ENCODE measurements at regions not wholly inside any gene's neighbourhood (a gene's known extent, or its start where the extent isn't known, plus 50 kb on each side); places are given as distances from the start of the nearest gene placed in this dataset.

DNA sequence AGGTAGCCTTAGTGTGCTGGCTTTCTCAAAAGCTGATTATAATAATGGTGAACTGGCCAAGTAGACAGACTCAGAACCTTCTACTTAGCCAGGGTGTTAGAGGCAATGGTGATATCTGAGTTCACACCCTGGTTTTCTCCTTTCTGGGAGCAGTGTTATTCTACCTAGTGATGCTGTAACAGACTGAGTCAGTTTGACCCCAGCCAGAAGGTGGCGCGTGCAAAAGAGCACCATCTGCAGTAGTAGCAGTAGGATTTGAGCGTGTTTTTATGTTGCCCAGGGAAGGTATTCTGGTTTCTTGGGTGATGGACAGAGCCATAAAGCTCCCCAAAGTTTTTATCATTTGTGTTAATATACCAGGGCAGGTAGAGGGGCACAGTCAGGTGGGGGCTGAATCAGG, 143.8 kb upstream of the CPXCR1 start:
- intact Hi-C loops (cut with micrococcal nuclease), result no loop called here
- Histone ChIP-seq H3K27ac (replicated peaks) (no peak overlapping the region), H3K4me1 (no peaks in the 10 kb centered on the region), H3K9me3 (replicated peaks) (no peaks in the 10 kb centered on the region), H3K4me3 (no peak overlapping the region), H3K36me3 (no peaks in the 10 kb centered on the region), H3K27me3 (ENCODE audit: low read depth) (no peaks in the 10 kb centered on the region)
- TF ChIP-seq, protein P1, sequence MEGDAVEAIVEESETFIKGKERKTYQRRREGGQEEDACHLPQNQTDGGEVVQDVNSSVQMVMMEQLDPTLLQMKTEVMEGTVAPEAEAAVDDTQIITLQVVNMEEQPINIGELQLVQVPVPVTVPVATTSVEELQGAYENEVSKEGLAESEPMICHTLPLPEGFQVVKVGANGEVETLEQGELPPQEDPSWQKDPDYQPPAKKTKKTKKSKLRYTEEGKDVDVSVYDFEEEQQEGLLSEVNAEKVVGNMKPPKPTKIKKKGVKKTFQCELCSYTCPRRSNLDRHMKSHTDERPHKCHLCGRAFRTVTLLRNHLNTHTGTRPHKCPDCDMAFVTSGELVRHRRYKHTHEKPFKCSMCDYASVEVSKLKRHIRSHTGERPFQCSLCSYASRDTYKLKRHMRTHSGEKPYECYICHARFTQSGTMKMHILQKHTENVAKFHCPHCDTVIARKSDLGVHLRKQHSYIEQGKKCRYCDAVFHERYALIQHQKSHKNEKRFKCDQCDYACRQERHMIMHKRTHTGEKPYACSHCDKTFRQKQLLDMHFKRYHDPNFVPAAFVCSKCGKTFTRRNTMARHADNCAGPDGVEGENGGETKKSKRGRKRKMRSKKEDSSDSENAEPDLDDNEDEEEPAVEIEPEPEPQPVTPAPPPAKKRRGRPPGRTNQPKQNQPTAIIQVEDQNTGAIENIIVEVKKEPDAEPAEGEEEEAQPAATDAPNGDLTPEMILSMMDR (IDR thresholded peaks at IDR 0.05; ENCODE audit: borderline replicate concordance), result no peak
- DNase-seq, result no peak

DNA sequence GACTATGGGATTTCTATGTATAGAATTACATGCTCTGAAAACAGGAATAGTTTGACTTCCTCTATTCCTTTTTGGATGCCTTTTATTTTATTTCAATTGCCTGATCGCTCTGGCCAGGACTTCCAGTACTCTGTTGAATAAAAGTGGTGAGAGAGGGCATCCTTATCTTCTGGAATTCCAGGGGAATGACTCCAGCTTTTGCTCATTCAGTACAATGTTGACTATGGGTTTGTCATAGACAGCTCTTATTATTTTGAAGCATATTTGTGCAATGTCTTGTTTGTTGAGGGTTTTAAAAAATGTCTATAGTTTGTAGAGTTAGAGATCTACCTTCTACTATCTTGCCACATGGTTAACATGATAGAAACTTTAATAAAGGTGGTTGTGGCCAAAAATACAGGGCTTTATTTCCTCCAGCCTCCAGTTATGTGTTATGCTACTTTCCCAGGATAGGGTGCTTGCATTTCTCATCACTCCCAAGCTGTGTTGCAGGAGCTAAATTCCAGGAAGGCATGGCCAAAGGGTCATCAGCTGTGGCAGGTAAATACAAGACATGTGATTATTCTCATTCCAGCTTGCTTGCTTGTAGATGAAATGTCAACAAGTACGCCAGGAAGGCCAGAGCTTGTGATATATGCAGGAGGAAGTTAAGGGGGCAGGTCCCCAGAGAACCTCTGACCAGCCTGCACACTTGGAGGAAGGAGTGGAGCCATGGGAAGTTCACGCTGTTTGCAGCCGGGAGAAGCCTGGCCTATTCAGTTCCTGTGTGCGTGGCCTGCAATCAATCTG, 142.4 kb upstream of the CPXCR1 start:
- H3K4me1 ChIP-seq, result no peaks in the 10 kb centered on the region
- no peak for DNase-seq
- H3K9me3 ChIP-seq (replicated peaks), result no peaks in the 10 kb centered on the region
- intact Hi-C loops (cut with micrococcal nuclease), result no loop called here
- TF ChIP-seq, protein P1 (IDR thresholded peaks at IDR 0.05; ENCODE audit: borderline replicate concordance), result no peak
- no peak overlapping the region for H3K4me3 ChIP-seq
- H3K27me3 ChIP-seq (ENCODE audit: low read depth), result no peaks in the 10 kb centered on the region
- no peaks in the 10 kb centered on the region for H3K36me3 ChIP-seq
- no peak overlapping the region for H3K27ac ChIP-seq (replicated peaks)

DNA sequence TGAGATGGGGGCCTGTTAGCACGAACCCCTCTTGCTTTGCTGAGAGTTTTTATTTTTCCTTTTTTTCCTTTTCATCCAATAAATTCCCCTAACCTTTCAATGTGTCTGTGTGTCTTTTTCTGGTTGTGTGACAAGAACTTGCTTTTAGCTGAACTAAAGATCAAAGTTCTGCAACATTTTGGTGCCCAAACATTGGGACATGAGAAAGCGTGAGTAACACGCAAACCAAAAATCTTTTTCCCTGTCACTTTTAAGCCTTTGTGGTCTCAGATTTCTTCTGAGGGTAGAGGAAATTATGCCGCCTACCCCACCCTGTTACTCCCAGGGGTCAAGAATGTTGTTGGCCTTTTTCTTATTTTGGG, 141.8 kb upstream of the CPXCR1 start:
- H3K4me1 ChIP-seq, result no peaks in the 10 kb centered on the region
- TF ChIP-seq, protein P1 (IDR thresholded peaks at IDR 0.05; ENCODE audit: borderline replicate concordance), result no peak
- no peaks in the 10 kb centered on the region for H3K27me3 ChIP-seq (ENCODE audit: low read depth)
- no peak overlapping the region for H3K27ac ChIP-seq (replicated peaks)
- no peak for DNase-seq
- H3K9me3 ChIP-seq (replicated peaks), result no peaks in the 10 kb centered on the region
- intact Hi-C loops (cut with micrococcal nuclease), result no loop called here
- H3K36me3 ChIP-seq, result no peaks in the 10 kb centered on the region
- no peak overlapping the region for H3K4me3 ChIP-seq

DNA sequence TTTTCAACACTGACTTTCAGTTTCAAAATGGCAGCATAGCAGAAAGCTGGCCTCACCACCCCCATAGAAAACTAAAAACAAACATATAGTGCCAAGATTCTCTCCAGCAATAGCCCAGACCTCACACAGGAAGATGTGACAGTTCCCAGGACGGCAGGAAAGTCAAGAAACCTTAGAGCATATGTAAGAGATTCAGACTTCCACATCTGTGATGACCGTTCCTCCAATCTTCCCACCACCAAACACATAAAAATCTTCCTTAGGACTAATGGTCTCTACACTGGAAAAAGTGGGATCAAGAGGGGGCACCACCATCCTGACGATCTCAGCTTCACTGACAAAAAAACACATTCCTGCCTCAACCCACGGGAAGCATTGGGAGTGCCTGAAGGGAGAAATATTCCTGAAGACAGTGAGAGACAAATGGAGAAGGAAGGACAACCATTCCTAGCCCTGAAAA, 134.1 kb upstream of the CPXCR1 start:
- Histone ChIP-seq H3K9me3 (replicated peaks) (no peaks in the 10 kb centered on the region), H3K27me3 (ENCODE audit: low read depth) (no peaks in the 10 kb centered on the region), H3K4me1 (no peaks in the 10 kb centered on the region), H3K36me3 (no peaks in the 10 kb centered on the region), H3K27ac (replicated peaks) (no peak overlapping the region), H3K4me3 (no peak overlapping the region)
- DNase-seq, result no peak
- TF ChIP-seq, protein P1 (IDR thresholded peaks at IDR 0.05; ENCODE audit: borderline replicate concordance), result no peak
- intact Hi-C loops (cut with micrococcal nuclease), result no loop called here

DNA sequence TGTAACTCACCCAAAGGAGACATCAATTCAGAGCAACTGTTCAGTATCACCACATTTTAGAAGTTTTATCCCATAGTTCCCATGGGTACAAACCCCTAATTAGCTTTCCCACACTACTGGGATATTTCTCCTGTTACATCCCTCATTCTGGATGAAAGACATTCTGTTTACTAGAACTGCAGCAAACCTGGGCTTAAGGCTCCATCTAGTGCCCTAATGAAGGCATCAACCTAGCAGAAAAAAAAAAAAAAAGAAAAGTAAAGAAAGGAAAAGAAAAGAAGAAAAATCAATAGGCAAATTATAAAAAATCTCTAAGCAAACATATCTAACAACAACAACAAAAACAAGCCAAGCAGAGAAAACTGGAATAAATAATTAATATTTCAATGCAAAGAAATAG, 133.7 kb upstream of the CPXCR1 start:
- no peak for DNase-seq
- no peaks in the 10 kb centered on the region for H3K9me3 ChIP-seq (replicated peaks)
- intact Hi-C loops (cut with micrococcal nuclease), result no loop called here
- TF ChIP-seq, protein P1 (IDR thresholded peaks at IDR 0.05; ENCODE audit: borderline replicate concordance), result peak; percentile 39
- H3K27ac ChIP-seq (replicated peaks), result no peak overlapping the region
- no peaks in the 10 kb centered on the region for H3K36me3 ChIP-seq
- H3K27me3 ChIP-seq (ENCODE audit: low read depth), result no peaks in the 10 kb centered on the region
- H3K4me1 ChIP-seq, result no peaks in the 10 kb centered on the region
- no peak overlapping the region for H3K4me3 ChIP-seq
